ENCODE measurements at regions not wholly inside any gene's neighbourhood (a gene's known extent, or its start where the extent isn't known, plus 50 kb on each side); places are given as distances from the start of the nearest gene placed in this dataset.

- TF ChIP-seq EP300 (IDR thresholded peaks at IDR 0.05), result no peak
- no peak for TF ChIP-seq FOSB (CRISPR knock-in tag; IDR thresholded peaks at IDR 0.05)
Measured at GRCh38 chr3:147903026-147903425, 493.9 kb downstream of the ZIC1 start (continued).

DNA sequence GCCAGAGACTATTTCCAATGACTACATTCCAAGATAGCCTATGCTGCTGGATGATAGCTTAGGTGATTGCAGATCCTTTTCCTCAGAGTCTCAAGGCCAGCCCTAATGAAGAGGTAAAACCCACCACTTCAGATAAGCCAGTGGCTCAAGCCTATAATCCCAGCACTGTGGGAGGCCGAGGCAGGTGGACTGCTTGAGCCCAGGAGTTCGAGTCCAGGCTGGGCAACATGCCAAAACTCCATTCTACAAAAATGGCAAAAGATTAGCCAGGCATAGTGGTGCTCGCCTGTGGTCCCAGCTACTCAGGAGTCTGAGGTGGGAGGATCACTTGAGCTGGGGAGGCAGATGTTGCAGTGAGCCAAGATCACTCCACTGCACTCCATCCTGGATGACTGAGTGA lies 495.3 kb downstream of the ZIC1 start:
- Histone ChIP-seq H3K4me2 (no peak overlapping the region), H3K4me1 (no peaks in the 10 kb centered on the region), H3K4me3 (no peak overlapping the region), H3K9me3 (peaks cover 3% of the 10 kb centered on the region; the same call in 2 of the 3 replicates), H3K27ac (no peak overlapping the region)
- no peak for TF ChIP-seq ZNF302 (CRISPR knock-in tag; IDR thresholded peaks at IDR 0.05)
- TF ChIP-seq, protein P1, sequence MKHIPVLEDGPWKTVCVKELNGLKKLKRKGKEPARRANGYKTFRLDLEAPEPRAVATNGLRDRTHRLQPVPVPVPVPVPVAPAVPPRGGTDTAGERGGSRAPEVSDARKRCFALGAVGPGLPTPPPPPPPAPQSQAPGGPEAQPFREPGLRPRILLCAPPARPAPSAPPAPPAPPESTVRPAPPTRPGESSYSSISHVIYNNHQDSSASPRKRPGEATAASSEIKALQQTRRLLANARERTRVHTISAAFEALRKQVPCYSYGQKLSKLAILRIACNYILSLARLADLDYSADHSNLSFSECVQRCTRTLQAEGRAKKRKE (CRISPR knock-in tag; IDR thresholded peaks at IDR 0.05; ENCODE audit: low read depth), result no peak
- no peak for TF ChIP-seq RFX5 (IDR thresholded peaks at IDR 0.05)
- no peak for TF ChIP-seq MAX (IDR thresholded peaks at IDR 0.05)
- ChIA-PET POLR2A (no interaction called here), CTCF (no interaction called here)
- DNase-seq (ENCODE audit: low read depth in 1 of 2, low spot score in 1 of 2) (no peak), FAIRE-seq (no peak), ATAC-seq (no peak)
- WGBS (ENCODE audit: missing lambda C conversion rate), result 17% methylated on average over 3 of the region's 3 CpGs

GRCh38 chr3:147906285-147906684 lies 497.1 kb downstream of the ZIC1 start:
- ATAC-seq (no peak), FAIRE-seq (no peak), DNase-seq (ENCODE audit: low read depth in 1 of 2, low spot score in 1 of 2) (no peak)
- H3K4me1 ChIP-seq, result no peaks in the 10 kb centered on the region
- no peak for TF ChIP-seq CBX8 (IDR thresholded peaks at IDR 0.05)
- no peak for TF ChIP-seq NR3C1 (IDR thresholded peaks at IDR 0.05)
- no peak for TF ChIP-seq HEYL (CRISPR knock-in tag; IDR thresholded peaks at IDR 0.05)
- no peak for TF ChIP-seq FOSL2 (IDR thresholded peaks at IDR 0.05)
- no peak for TF ChIP-seq FOSL2 (CRISPR knock-in tag; IDR thresholded peaks at IDR 0.05)
- TF ChIP-seq NPAS2 (CRISPR knock-in tag; IDR thresholded peaks at IDR 0.05; ENCODE audit: borderline replicate concordance), result no peak
- no peak for TF ChIP-seq SMC3 (IDR thresholded peaks at IDR 0.05)
- TF ChIP-seq KDM5A (IDR thresholded peaks at IDR 0.05), result no peak
- TF ChIP-seq MYC (IDR thresholded peaks at IDR 0.05; ENCODE audit: borderline replicate concordance, low read length), result no peak
- no peak for TF ChIP-seq HOXB13 (CRISPR knock-in tag; IDR thresholded peaks at IDR 0.05; ENCODE audit: low read depth)
- H3K4me3 ChIP-seq, result no peak overlapping the region
- no peaks in the 10 kb centered on the region for H3K9me3 ChIP-seq
- no peak overlapping the region for H3K27ac ChIP-seq
- WGBS (ENCODE audit: missing lambda C conversion rate), result 10% methylated on average over 2 of the region's 2 CpGs
- H3K4me2 ChIP-seq, result no peak overlapping the region
- CTCF ChIA-PET, result no interaction called here
- POLR2A ChIA-PET, result no interaction called here

- Histone ChIP-seq H3K4me2 (no peak overlapping the region), H3K4me1 (no peaks in the 10 kb centered on the region), H3K27ac (no peak overlapping the region), H3K4me3 (no peak overlapping the region), H3K9me3 (no peaks in the 10 kb centered on the region)
- 54% methylated on average over 1 of the region's 1 CpG for WGBS (ENCODE audit: missing lambda C conversion rate)
- TF ChIP-seq CEBPB (IDR thresholded peaks at IDR 0.05), result no peak
- no peak for TF ChIP-seq ZSCAN20 (CRISPR knock-in tag; IDR thresholded peaks at IDR 0.05)
- no peak for TF ChIP-seq MAFK (IDR thresholded peaks at IDR 0.05; ENCODE audit: partially characterized antibody)
- no peak for TF ChIP-seq EHMT2 (IDR thresholded peaks at IDR 0.05; ENCODE audit: low read depth)
- TF ChIP-seq HOXA7 (CRISPR knock-in tag; IDR thresholded peaks at IDR 0.05), result no peak
- no peak for TF ChIP-seq KDM1A (IDR thresholded peaks at IDR 0.05; ENCODE audit: low read depth)
- no peak for TF ChIP-seq HOXB5 (CRISPR knock-in tag; IDR thresholded peaks at IDR 0.05)
- no peak for TF ChIP-seq EHF (CRISPR knock-in tag; IDR thresholded peaks at IDR 0.05)
- no peak for TF ChIP-seq CHD2 (IDR thresholded peaks at IDR 0.05; ENCODE audit: low read length, partially characterized antibody)
- ChIA-PET POLR2A (no interaction called here), CTCF (no interaction called here)
- DNase-seq (ENCODE audit: low read depth in 1 of 2, low spot score in 1 of 2), result no peak
- no peak for ATAC-seq
- FAIRE-seq, result no peak
Measured at GRCh38 chr3:147914532-147914931, 505.4 kb downstream of the ZIC1 start.
